ENCODE measurements at regions not wholly inside any gene's neighbourhood (a gene's known extent, or its start where the extent isn't known, plus 50 kb on each side); places are given as distances from the start of the nearest gene placed in this dataset.

DNA sequence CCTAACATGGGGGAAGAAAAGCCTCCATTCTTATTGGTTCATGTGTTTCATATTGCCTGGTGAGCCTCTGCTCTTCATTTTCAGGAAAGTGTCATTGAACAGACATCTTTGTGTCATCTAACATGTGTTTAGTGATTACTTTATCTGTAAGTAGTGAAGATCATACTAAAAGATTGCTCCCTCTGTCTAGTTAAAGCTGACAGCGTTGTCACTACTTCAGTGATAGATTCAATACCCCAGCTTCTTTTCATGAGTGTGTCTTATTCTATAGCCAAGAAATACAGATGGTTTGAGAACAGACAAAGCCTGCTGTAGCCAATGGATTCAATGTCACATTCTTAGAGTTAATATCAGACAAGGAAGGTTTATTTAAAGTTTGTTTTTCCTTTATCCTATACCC is 85.1 kb downstream of the NKX6-1 start:
- no peak for TF ChIP-seq POLR2A (IDR thresholded peaks at IDR 0.05)
- TF ChIP-seq POLR2AphosphoS5 (IDR thresholded peaks at IDR 0.05; ENCODE audit: insufficient read depth in 1 of 2, low read depth in 1 of 2), result no peak

All from vagina (tissue), 2 donors.